ENCODE measurements at regions not wholly inside any gene's neighbourhood (a gene's known extent, or its start where the extent isn't known, plus 50 kb on each side); places are given as distances from the start of the nearest gene placed in this dataset.
"Not testable (repeated sequence)": the region's sequence is repeated elsewhere in the genome, so short reads cannot be mapped to it uniquely, and the experiment has no call there.

GRCh38 chr9:108070861-108071260 is 581.3 kb upstream of the KLF4 start:
- in situ Hi-C loops (cut with MboI; ENCODE audit: low sequenced_read_pairs) = no loop called here

DNA sequence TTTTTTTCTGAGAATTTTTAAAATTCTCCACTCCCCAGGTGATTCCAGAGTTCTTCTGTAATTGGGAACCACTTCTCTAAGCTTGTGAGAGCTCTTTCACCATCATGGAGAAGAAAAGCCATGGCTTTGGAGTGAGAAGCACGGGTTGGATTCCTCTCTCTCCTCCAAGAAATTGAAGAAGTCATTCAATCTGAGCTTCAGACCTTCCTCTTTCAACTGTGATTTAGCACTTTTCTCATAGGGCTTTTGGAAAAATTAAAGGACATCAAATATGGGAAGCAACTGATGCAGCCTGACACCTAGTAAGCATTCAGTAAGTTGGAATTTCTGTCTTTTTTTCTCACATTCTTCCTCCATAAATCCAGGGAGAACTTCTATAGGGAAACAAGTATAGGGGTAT is 580.4 kb upstream of the KLF4 start:
- in situ Hi-C loops (cut with MboI; ENCODE audit: low sequenced_read_pairs) = no loop called here

GRCh38 chr9:108062680-108063079 is 573.1 kb upstream of the KLF4 start:
- in situ Hi-C loops (cut with MboI; ENCODE audit: low sequenced_read_pairs) = no loop called here

- in situ Hi-C loops (cut with MboI; ENCODE audit: low sequenced_read_pairs) = no loop called here
Measured at GRCh38 chr9:108060175-108060574, 570.6 kb upstream of the KLF4 start.

- in situ Hi-C loops (cut with MboI; ENCODE audit: low sequenced_read_pairs) = no loop called here
Measured at GRCh38 chr9:108058135-108058814, 568.7 kb upstream of the KLF4 start.

DNA sequence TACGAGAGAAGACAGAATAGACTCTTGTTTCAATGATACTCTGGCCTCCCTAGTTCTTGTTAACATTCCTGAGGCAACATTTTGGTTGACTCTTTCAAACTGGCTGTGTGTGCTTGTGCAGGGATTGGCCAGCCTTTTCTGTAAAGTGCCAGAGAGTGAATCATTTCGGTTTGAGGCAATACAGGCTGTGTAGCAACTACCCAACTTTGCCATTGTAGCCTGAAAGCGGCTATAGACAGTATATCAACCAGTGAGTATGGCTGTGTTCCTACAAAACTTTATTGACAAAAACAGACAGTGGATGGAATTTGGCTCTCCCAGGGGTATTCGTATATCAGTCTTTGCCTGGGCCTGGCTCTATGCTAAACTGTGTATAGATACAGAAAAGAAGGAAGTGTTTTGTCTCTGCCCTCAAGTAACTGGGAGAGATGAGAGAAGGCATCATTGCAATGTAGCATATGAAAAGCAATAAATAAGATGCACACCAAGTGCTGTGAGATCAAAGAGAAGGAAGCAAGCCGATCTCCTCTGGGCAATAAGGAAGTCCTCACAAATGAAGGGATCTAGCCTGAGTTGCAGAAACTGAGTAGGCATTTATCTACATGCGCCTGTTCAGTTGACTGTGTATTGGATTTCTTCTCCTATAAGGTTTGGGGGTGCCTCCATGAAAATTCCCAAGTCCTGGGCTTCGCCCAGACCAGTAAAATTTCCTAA is 568.0 kb upstream of the KLF4 start:
- in situ Hi-C loops (cut with MboI; ENCODE audit: low sequenced_read_pairs) = no loop called here

DNA sequence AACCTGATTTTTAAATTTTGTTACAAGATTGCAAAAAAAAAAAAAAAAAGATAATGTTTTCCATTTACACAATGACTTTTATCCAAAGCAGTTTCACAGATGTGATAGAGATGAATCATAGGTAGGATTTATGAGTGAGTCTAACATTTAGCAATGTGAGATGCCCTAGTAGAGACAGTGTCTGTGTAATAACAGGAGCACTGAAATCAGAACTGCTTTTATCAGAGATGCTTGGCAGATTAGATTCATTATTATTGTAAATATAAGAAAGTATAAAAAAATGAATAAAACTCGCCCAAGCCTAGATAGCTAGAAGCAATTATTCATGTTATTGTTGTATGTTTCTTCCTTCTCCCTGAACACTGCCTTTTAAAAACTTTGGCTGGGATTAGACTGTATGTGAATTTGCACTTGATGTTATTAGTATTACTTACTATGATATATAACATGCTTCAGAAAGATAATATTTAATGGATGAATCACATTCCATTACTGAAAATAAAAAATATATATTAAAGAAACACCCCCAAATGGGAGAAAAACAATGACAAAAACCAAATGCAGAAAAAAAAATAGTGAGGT is 567.3 kb upstream of the KLF4 start:
- in situ Hi-C loops (cut with MboI; ENCODE audit: low sequenced_read_pairs) = no loop called here

- in situ Hi-C loops (cut with MboI; ENCODE audit: low sequenced_read_pairs) = no loop called here
Measured at GRCh38 chr9:108056084-108056804, 566.7 kb upstream of the KLF4 start.

GRCh38 chr9:108054131-108054630 is 564.6 kb upstream of the KLF4 start:
- in situ Hi-C loops (cut with MboI; ENCODE audit: low sequenced_read_pairs) = no loop called here

- in situ Hi-C loops (cut with MboI; ENCODE audit: low sequenced_read_pairs) = no loop called here
Measured at GRCh38 chr9:108053555-108054061, 564.0 kb upstream of the KLF4 start.

- in situ Hi-C loops (cut with MboI; ENCODE audit: low sequenced_read_pairs) = no loop called here
Measured at GRCh38 chr9:108052431-108053080, 563.0 kb upstream of the KLF4 start.

- in situ Hi-C loops (cut with MboI; ENCODE audit: low sequenced_read_pairs) = no loop called here
Measured at GRCh38 chr9:108050894-108051293, 561.3 kb upstream of the KLF4 start.

- in situ Hi-C loops (cut with MboI; ENCODE audit: low sequenced_read_pairs) = no loop called here
Measured at GRCh38 chr9:108049671-108050494, 560.3 kb upstream of the KLF4 start.

DNA sequence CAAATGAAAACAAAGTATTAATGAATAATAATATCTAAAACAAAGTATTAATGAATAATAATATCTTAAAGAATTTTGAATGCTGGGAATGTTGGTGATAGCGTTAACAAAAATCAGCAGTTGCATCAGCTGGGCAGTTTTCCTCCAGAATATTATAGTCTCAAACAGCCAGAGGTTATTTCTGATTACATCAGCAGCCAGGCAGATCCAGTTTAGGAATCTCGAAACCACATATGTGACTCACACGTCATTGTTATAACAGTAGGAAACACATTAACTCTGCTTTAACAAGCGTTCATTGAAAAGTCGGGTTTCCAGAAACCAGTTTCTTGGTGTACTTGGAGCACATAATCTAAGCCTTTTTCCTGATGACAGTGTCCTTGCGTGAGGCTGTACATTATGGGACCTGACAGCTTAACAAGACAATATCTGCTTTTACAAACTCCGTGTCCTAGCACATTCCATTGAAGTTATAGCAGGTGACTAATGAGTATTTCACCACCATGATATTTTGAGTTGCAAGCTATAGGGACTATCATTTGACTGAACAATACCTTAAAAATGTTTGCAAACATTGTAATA is 559.5 kb upstream of the KLF4 start:
- in situ Hi-C loops (cut with MboI; ENCODE audit: low sequenced_read_pairs) = no loop called here

DNA sequence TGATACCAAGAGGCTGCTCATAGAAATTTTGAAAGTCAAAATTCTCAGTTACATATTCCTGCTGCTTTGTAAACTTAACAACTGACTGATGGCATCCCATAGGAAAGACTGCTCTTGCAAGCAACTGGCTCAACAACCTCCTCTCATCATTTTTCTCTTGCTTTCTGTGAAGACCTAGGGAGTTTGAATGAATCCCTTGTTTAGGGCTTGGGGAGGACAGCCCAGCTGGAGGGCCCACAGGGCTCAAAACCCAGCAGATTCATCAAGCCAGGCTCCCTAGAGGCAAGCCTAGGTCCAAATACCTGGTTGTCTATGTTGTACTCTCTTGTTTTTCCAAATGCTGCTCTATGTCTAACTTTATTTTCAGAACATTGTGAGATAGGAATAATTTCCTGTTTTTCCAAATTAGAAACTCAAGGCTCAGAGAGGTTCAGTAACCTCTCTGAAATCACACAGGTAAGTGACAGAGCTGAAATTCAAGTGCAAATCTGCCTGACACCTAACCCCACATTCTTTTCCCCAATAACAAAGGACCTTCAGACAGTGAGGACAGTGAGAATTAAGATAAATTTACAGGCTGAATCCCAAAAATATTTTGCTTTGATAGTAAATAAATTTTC is 558.9 kb upstream of the KLF4 start:
- in situ Hi-C loops (cut with MboI; ENCODE audit: low sequenced_read_pairs) = no loop called here

- in situ Hi-C loops (cut with MboI; ENCODE audit: low sequenced_read_pairs) = not testable (repeated sequence)
Measured at GRCh38 chr9:108047777-108048176, 558.2 kb upstream of the KLF4 start.

DNA sequence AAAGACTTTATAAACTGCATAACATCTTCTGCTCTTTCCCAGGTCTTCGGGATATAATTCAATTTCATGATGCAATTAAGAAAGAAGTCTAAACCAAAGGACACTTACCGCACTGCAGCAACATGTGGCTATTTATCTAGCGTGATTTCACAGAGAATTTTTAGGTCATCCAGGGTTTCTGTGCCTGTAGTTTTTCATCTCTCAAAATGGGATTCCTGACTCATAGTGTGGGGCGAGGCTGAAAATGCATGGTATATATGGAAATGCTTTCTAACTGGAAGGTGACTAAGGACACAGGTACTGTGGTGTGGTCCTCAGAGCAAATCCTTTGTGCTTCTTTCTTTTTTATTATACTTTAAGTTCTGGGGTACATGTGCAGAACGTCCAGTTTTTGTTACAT is 557.7 kb upstream of the KLF4 start:
- in situ Hi-C loops (cut with MboI; ENCODE audit: low sequenced_read_pairs) = no loop called here

DNA sequence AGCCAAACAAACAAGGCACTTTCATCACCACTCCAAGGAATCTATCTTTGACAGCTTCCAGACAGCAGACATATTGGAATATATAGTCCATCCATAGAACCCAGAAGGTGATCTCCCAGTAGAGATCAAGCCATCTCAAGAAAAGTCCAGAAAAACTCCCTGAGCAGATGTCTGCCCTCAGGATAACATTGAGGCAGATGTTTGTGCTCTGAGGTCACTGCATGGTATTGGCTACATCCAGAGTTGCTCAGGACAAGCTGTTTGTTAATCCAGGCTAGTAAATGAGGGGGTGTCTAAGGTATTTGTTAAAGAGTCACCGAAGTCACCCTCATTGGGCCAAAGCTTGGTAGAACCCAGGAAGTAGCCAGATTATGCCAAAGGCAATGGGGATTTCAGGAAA is 556.3 kb upstream of the KLF4 start:
- in situ Hi-C loops (cut with MboI; ENCODE audit: low sequenced_read_pairs) = no loop called here

GRCh38 chr9:108043585-108043984 is 554.0 kb upstream of the KLF4 start:
- in situ Hi-C loops (cut with MboI; ENCODE audit: low sequenced_read_pairs) = no loop called here
